ENCODE measurements at regions not wholly inside any gene's neighbourhood (a gene's known extent, or its start where the extent isn't known, plus 50 kb on each side); places are given as distances from the start of the nearest gene placed in this dataset.

GRCh38 chrX:66914080-66914479, 275.2 kb upstream of the EDA2R start:
- no peak overlapping the region for H3K27ac ChIP-seq (ENCODE audit: low read depth, low read length)
- no peak overlapping the region for H2AFZ ChIP-seq (ENCODE audit: low read depth, low read length)
- Mint-ChIP-seq H3K27me3 (ENCODE audit: low read depth, unreplicated experiment) (no peaks in the 10 kb centered on the region), H3K27ac (ENCODE audit: unreplicated experiment) (no peak overlapping the region), H3K4me1 (ENCODE audit: low read depth, unreplicated experiment) (peaks cover 16% of the 10 kb centered on the region), H3K9me3 (ENCODE audit: unreplicated experiment) (no peaks in the 10 kb centered on the region), H3K4me3 (ENCODE audit: unreplicated experiment) (no peak overlapping the region), H3K36me3 (ENCODE audit: low read depth, unreplicated experiment) (no peaks in the 10 kb centered on the region)
- no peaks in the 10 kb centered on the region for H3K36me3 ChIP-seq (ENCODE audit: insufficient read depth, low read length)
- H3K79me2 ChIP-seq (ENCODE audit: insufficient read depth, low read length): no peaks in the 10 kb centered on the region
- TF ChIP-seq EZH2 (IDR thresholded peaks at IDR 0.05; ENCODE audit: insufficient read depth, low read length) (no peak), CTCF (IDR thresholded peaks at IDR 0.05; ENCODE audit: insufficient read depth, low read depth, low read length) (no peak)
- H4K20me1 ChIP-seq (ENCODE audit: insufficient read depth, low read length): no peaks in the 10 kb centered on the region
- H3K9me3 ChIP-seq (ENCODE audit: insufficient read depth, low read depth, low read length): no peaks in the 10 kb centered on the region
- H3K9ac ChIP-seq (ENCODE audit: low read length): no peak overlapping the region
- H3K4me2 ChIP-seq (ENCODE audit: low read length): no peak overlapping the region
- H3K27me3 ChIP-seq (ENCODE audit: insufficient read depth, low read length): no peaks in the 10 kb centered on the region
- H3K4me3 ChIP-seq (ENCODE audit: insufficient read depth, low read depth, low read length): no peak overlapping the region
- no peak for FAIRE-seq
- H3K4me1 ChIP-seq (ENCODE audit: insufficient read depth, low read length): no peaks in the 10 kb centered on the region
- DNase-seq (ENCODE audit: low read depth): no peak

GRCh38 chrX:66912417-66912816, 273.5 kb upstream of the EDA2R start:
- no peak for FAIRE-seq
- TF ChIP-seq CTCF (IDR thresholded peaks at IDR 0.05; ENCODE audit: insufficient read depth, low read depth, low read length): no peak
- TF ChIP-seq EZH2 (IDR thresholded peaks at IDR 0.05; ENCODE audit: insufficient read depth, low read length): no peak

GRCh38 chrX:66902081-66902480, 263.2 kb upstream of the EDA2R start:
- H3K4me2 ChIP-seq (ENCODE audit: low read length): no peak overlapping the region
- TF ChIP-seq CTCF (IDR thresholded peaks at IDR 0.05; ENCODE audit: insufficient read depth, low read depth, low read length) (no peak), EZH2 (IDR thresholded peaks at IDR 0.05; ENCODE audit: insufficient read depth, low read length) (no peak)
- H3K4me3 ChIP-seq (ENCODE audit: insufficient read depth, low read depth, low read length): no peak overlapping the region
- Mint-ChIP-seq H3K4me3 (ENCODE audit: unreplicated experiment) (no peak overlapping the region), H3K27me3 (ENCODE audit: low read depth, unreplicated experiment) (no peaks in the 10 kb centered on the region), H3K36me3 (ENCODE audit: low read depth, unreplicated experiment) (no peaks in the 10 kb centered on the region), H3K27ac (ENCODE audit: unreplicated experiment) (no peak overlapping the region), H3K4me1 (ENCODE audit: low read depth, unreplicated experiment) (no peaks in the 10 kb centered on the region), H3K9me3 (ENCODE audit: unreplicated experiment) (peaks cover 5% of the 10 kb centered on the region)
- no peak overlapping the region for H2AFZ ChIP-seq (ENCODE audit: low read depth, low read length)
- no peak overlapping the region for H3K9ac ChIP-seq (ENCODE audit: low read length)
- FAIRE-seq (no peak), DNase-seq (ENCODE audit: low read depth) (no peak)
- no peak overlapping the region for H3K27ac ChIP-seq (ENCODE audit: low read depth, low read length)
- H4K20me1 ChIP-seq (ENCODE audit: insufficient read depth, low read length): no peaks in the 10 kb centered on the region
- H3K79me2 ChIP-seq (ENCODE audit: insufficient read depth, low read length): no peaks in the 10 kb centered on the region
- no peaks in the 10 kb centered on the region for H3K27me3 ChIP-seq (ENCODE audit: insufficient read depth, low read length)
- H3K36me3 ChIP-seq (ENCODE audit: insufficient read depth, low read length): no peaks in the 10 kb centered on the region
- no peaks in the 10 kb centered on the region for H3K9me3 ChIP-seq (ENCODE audit: insufficient read depth, low read depth, low read length)
- no peaks in the 10 kb centered on the region for H3K4me1 ChIP-seq (ENCODE audit: insufficient read depth, low read length)

More at GRCh38 chrX:66912417-66912816, 273.5 kb upstream of the EDA2R start:
- H3K27ac ChIP-seq (ENCODE audit: low read depth, low read length): no peak overlapping the region
- no peak overlapping the region for H3K9ac ChIP-seq (ENCODE audit: low read length)
- Mint-ChIP-seq H3K9me3 (ENCODE audit: unreplicated experiment) (no peaks in the 10 kb centered on the region), H3K27ac (ENCODE audit: unreplicated experiment) (no peak overlapping the region), H3K4me1 (ENCODE audit: low read depth, unreplicated experiment) (peaks cover 9% of the 10 kb centered on the region), H3K36me3 (ENCODE audit: low read depth, unreplicated experiment) (no peaks in the 10 kb centered on the region), H3K4me3 (ENCODE audit: unreplicated experiment) (no peak overlapping the region), H3K27me3 (ENCODE audit: low read depth, unreplicated experiment) (no peaks in the 10 kb centered on the region)
- no peak overlapping the region for H3K4me2 ChIP-seq (ENCODE audit: low read length)
- H3K79me2 ChIP-seq (ENCODE audit: insufficient read depth, low read length): no peaks in the 10 kb centered on the region
- H3K27me3 ChIP-seq (ENCODE audit: insufficient read depth, low read length): no peaks in the 10 kb centered on the region
- no peak overlapping the region for H2AFZ ChIP-seq (ENCODE audit: low read depth, low read length)
- no peak overlapping the region for H3K4me3 ChIP-seq (ENCODE audit: insufficient read depth, low read depth, low read length)
- H4K20me1 ChIP-seq (ENCODE audit: insufficient read depth, low read length): no peaks in the 10 kb centered on the region
- no peaks in the 10 kb centered on the region for H3K9me3 ChIP-seq (ENCODE audit: insufficient read depth, low read depth, low read length)
- DNase-seq (ENCODE audit: low read depth): no peak
- H3K36me3 ChIP-seq (ENCODE audit: insufficient read depth, low read length): no peaks in the 10 kb centered on the region
- no peaks in the 10 kb centered on the region for H3K4me1 ChIP-seq (ENCODE audit: insufficient read depth, low read length)

All from astrocyte (in vitro differentiated cells and primary cell).